ENCODE measurements at regions not wholly inside any gene's neighbourhood (a gene's known extent, or its start where the extent isn't known, plus 50 kb on each side); places are given as distances from the start of the nearest gene placed in this dataset.

GRCh38 chr21:35933466-35933865 lies 126.9 kb downstream of the SETD4 start:
- DNase-seq, result no peak

GRCh38 chr21:35932232-35932911 lies 128.0 kb downstream of the SETD4 start:
- peak; percentile 46 for DNase-seq

DNA sequence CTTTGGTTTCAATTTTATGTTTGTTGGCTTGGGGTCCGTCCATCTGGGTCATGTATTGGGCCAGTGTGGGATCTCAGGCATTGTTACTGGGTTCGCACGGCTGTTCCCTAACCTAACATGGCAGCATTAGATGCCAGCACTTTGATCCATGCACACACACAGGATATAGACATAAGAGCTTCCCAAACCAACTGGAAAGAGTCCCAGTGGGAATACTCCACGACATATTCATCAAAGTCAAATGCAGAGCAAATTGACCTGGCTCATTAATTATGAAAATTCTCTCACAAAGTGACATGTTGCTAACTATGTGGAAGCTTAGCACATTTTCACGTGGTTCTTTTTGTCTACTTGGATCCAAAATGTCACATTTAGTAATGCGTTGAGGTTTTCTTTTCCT lies 130.4 kb downstream of the SETD4 start:
- DNase-seq, result no peak

GRCh38 chr21:35927262-35927661 lies 133.1 kb downstream of the SETD4 start:
- no peak for DNase-seq

DNA sequence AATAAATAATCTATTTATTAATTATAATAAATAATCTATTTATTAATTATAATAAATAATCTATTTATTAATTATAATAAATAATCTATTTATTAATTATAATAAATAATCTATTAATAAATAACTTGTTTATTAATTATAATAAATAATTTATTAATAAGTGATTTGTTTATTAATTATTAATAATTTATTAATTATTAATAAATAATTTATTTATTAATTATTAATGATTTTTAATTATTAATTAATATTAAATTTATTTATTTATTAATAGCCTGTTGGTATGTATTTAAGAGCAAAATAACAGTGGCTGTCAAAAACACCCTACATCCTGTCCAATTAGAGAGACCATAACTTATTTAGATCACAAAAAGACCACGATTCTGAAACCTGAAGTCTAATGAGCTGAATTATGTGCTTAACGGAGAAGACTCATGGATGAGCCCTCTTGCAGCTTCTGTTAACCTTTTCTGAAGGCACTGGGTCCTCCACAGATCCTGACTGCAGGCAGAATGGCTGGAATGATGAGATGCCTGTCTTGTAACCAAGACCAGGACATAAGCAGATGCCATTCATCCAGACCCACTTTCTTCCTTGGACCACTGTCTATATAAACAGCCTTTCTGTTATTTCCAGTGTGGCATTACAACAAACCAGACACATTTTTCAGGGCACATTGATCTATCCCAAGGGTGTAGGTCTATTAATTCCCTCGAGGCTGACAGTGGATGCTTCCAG lies 134.2 kb downstream of the SETD4 start:
- no peak for DNase-seq

DNA sequence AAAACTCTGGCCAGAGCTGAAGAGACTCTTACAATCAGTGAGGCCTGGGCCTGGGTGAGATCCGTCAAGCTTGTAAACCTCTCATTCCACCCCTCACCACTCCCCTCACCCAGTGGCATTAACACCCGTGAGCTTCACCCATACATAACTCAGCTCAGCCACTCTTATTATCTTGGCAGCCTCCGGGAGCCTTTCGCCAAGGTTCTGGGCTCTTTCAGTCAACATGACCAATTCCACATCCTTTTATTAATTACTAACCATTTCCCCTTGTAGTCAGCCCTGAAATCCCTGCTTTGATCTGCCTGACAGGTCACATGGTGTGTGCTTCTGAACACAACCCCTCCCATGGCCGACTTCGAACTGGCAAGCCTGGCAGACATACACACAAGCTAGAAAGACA lies 134.8 kb downstream of the SETD4 start:
- no peak for DNase-seq

GRCh38 chr21:35924714-35925301 lies 135.5 kb downstream of the SETD4 start:
- DNase-seq, result no peak

- no peak for DNase-seq
These were observed 136.4 kb downstream of the SETD4 start for GRCh38 chr21:35923971-35924370.

- no peak for DNase-seq
These were observed 137.7 kb downstream of the SETD4 start for GRCh38 chr21:35922618-35923017.

- DNase-seq, result peak; percentile 4
These were observed 138.9 kb downstream of the SETD4 start for GRCh38 chr21:35921471-35921870.

- no peak for DNase-seq
These were observed 139.9 kb downstream of the SETD4 start for GRCh38 chr21:35920436-35920835.

DNA sequence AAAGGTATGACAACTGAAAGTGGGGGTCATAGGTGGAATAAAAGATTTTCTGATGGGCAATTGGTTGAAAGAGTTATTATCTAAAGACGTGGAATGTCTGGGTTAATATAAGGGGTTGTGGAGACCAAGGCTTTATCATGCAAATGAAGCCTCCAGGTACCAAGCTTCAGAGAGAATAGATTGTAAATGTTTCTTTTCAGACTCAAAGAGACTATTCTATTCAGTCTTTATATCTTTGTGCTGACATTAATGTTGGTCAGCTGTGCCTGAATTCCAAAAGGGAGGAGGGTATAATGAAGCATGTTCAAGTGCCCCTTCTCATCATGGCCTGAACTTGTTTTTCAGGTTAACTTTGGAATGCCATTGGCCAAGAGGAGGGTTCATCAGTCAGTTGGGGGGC lies 145.3 kb downstream of the SETD4 start:
- no peak for DNase-seq

- DNase-seq, result no peak
These were observed 148.7 kb downstream of the SETD4 start for GRCh38 chr21:35911412-35912191.

DNA sequence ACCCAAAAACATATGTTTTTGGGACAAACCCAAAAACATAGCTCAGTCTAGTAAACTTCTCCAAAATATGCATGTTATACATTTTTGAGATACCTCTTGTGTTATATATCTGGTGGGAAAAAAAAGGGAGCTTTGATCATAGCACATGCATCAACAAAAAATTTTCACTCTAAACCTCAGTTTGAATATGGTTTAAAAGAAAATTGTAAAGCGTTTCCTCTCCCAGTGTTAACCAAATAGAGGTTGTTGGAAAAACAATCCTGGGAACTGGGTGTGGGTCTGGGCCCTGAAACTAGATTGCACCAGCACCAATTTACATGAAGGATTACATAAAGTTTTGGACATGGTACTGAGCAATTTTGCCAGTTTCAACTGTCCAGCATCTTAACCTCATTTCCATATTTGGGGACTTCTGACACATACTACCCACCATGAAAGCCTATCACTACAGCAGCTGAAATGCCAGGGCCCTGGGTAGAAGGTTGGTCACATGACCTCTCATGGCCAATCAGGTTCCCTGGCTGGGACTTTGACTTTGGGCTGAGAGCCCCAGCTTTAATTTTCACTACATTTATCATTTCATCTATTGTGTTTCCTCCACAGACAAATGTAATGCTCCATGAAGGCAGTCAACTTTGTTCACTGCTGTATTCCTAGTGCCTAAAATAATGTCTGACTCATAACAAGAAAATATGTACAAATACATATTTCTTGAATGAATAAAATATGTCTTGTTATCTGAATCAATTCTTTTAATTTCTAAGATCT lies 150.7 kb downstream of the SETD4 start:
- no peak for DNase-seq

DNA sequence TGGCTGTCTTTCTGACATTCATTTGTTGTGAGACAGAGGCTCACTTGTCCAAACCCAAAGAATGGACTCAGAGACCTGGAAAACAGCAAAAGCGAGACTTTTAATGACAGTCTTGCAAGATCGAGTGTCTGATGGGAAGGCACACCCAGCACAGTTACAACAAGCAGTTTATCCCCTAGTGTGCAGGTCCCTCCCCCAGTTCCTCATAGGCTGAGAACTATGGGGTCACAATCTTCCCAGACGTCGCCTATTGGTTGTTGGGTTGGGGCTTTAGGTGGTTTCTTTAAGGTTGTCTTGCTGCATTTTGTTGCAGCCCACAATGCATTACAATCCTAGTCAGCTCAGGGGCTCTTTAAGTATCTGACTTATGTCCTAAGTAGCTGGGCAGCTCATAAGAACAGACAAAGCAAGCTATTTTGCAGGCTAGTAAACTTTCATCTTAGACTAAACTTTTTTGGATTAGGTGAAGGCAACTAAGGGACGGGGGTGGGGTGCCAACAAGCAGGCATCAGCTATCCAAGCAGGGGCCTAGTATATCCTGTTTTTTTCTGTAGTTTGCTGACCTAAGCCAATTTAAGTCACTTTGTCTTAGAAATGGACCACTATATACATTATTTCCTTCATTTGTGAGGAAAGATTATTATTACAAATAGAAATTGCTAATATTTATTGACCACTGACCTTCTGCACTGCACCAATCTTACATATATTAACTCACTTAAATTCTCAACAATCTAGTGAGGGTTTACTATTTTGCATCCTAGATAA lies 151.8 kb downstream of the SETD4 start:
- DNase-seq, result no peak

DNA sequence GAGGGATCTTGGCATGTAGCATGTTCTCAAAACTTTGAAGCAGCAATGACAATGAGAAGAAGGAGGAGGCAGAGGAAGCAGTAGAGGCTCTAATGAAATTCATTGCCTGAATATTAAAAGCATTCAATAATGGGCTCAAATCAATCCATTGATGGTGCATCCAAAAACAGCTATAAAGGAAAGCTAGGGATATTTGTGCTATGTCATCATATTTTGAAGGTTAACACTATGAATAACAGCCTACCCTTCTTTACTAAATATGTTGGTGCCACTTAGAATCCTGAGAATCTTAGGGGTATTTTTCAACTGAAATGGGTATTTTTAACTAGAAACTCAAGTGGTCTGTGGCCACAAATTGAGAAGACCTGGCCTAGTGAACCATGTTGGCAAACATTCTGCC lies 153.7 kb downstream of the SETD4 start:
- DNase-seq, result no peak

DNA sequence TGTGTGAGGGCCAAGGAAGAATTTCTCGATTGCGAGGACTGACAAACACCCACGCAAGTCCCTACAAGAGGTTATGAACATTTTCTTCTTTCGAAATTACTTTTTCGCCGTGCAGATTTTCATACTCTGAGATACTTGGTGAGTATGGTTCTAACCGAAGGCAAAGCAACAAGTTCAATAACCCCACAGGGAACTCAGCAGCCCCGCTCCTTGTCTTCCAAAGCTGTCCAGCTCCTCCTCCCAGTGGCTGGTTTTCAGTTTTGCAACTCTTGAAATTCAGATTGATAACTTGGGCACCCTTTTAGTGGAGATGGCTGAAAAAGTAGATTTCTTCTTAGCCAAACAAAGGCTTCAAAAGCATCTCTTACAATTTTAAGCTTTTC lies 154.4 kb downstream of the SETD4 start:
- DNase-seq, result no peak

- DNase-seq, result no peak
These were observed 155.0 kb downstream of the SETD4 start for GRCh38 chr21:35905096-35905962.

DNA sequence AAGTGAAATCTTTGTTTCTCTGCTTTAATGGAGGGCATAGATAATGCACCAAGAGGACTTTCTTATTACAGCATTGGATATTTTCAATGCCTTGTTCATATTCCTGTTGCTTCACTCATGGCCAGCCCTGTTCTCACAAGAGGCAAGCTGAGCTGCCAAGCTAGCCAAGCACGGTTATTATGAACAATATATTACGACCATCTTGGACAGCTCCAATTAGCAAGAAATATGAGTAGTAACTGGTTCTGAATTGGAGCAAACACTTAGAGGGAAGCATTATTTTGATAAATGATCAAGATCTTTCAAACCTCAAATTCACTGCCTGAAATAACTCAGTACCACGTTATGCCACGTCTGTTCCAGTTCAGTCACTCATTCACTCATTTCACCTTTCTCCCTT lies 159.8 kb downstream of the SETD4 start:
- DNase-seq, result no peak

DNA sequence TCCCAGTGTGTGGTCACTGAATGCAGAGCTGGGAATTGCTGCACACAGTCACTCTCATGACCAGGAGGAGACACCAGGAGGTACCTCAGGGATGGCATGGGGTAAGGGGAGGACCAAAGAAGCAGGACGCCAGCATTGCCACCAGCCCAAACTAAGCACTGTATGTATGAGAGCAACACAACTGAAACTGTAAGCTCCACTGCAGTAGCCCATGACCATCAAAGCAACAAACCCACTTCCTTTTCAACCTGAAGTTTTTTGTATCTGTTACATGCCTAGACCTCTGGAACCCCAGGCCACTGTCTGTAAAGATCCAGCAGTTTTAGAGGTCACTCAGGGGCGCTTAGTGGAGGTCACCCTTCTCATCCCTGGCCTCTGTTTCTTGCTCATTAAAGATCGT lies 164.3 kb downstream of the SETD4 start:
- DNase-seq, result no peak

DNA sequence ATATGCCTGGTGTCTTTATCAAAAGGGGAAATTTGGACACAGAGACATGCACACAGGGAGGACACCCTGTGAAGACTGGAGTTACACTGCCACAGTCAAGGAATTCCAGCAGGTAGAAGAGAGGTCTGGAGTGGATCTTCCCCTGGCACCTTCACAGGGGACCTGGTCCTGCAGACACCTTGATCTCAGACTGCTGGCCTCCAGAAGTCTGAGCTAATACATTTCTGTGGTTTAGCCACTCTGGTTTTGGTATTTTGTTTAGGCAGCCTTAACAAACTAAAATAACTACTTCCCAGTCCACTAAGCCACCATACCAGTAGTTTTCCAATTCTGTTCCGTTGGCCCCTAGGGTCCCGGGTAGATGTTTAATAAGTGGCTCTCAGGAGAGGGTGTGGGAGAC lies 164.7 kb downstream of the SETD4 start:
- no peak for DNase-seq
